Activated CD4-positive, CD25-positive, alpha-beta regulatory T cell treated with anti-CD3 and anti-CD28 coated beads, Interleukin-2, amount 50 U/mL, for 72 hours (primary cell): ENCODE measurements at regions not wholly inside any gene's neighbourhood (a gene's known extent, or its start where the extent isn't known, plus 50 kb on each side); places are given as distances from the start of the nearest gene placed in this dataset.

Experiments
- DNase-seq: peaks from one replicate; pipeline ENCODE4 v3.0.0; 2021

GRCh38 chr4:22014222-22014741 is 65.7 kb upstream of the KCNIP4 start:
- no peak for DNase-seq

- DNase-seq: no peak
These were observed 55.3 kb upstream of the KCNIP4 start for GRCh38 chr4:22003878-22004277.
